ENCODE measurements at regions not wholly inside any gene's neighbourhood (a gene's known extent, or its start where the extent isn't known, plus 50 kb on each side); places are given as distances from the start of the nearest gene placed in this dataset.

- H3K27ac Mint-ChIP-seq = no peak overlapping the region
- no peak for DNase-seq (ENCODE audit: extremely low spot score, unreplicated experiment)
- no peak overlapping the region for H3K4me3 Mint-ChIP-seq
- H3K27me3 Mint-ChIP-seq = no peaks in the 10 kb centered on the region
- H3K4me1 Mint-ChIP-seq (ENCODE audit: unreplicated experiment) = no peaks in the 10 kb centered on the region
- TF ChIP-seq CTCF (conservative IDR thresholded peaks at IDR 0.05) = no peak
- H3K9me3 Mint-ChIP-seq = peaks cover 16% of the 10 kb centered on the region
- peaks cover 9% of the 10 kb centered on the region for H3K36me3 Mint-ChIP-seq
These were observed 136.4 kb upstream of the ITGB1 start for GRCh38 chr10:33094263-33095051.

GRCh38 chr10:33093362-33093761 lies 135.3 kb upstream of the ITGB1 start:
- Mint-ChIP-seq H3K4me3 (no peak overlapping the region), H3K4me1 (ENCODE audit: unreplicated experiment) (no peaks in the 10 kb centered on the region), H3K36me3 (peaks cover 9% of the 10 kb centered on the region), H3K27me3 (no peaks in the 10 kb centered on the region), H3K27ac (no peak overlapping the region), H3K9me3 (peaks cover 16% of the 10 kb centered on the region)
- no peak for TF ChIP-seq CTCF (conservative IDR thresholded peaks at IDR 0.05)
- no peak for DNase-seq (ENCODE audit: extremely low spot score, unreplicated experiment)

DNA sequence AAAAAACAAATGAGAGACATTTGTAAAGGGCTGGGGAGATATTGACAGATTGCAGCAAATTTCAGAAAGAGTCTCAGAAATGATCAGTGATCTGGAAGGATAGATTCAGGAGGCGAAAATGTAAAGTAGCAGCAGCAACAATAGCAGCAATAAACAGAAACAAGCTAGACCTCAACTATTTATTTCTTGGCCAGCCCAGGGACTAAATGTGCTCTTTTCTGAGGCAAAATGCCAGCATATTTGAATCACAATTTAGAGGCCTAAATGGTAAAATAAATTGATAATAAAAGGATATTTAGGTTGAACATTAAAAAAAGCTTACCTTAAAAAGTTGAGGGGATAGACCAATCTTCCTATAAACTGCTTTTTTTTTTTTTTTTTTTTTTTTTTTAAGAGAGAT lies 134.6 kb upstream of the ITGB1 start:
- Mint-ChIP-seq H3K4me1 (ENCODE audit: unreplicated experiment) (no peaks in the 10 kb centered on the region), H3K27ac (no peak overlapping the region), H3K4me3 (no peak overlapping the region), H3K36me3 (peaks cover 9% of the 10 kb centered on the region), H3K9me3 (peaks cover 16% of the 10 kb centered on the region), H3K27me3 (no peaks in the 10 kb centered on the region)
- TF ChIP-seq CTCF (conservative IDR thresholded peaks at IDR 0.05) = no peak
- DNase-seq (ENCODE audit: extremely low spot score, unreplicated experiment) = no peak

GRCh38 chr10:33091201-33091600 lies 133.2 kb upstream of the ITGB1 start:
- no peak for DNase-seq (ENCODE audit: extremely low spot score, unreplicated experiment)
- no peaks in the 10 kb centered on the region for H3K27me3 Mint-ChIP-seq
- no peaks in the 10 kb centered on the region for H3K4me1 Mint-ChIP-seq (ENCODE audit: unreplicated experiment)
- peaks cover 5% of the 10 kb centered on the region for H3K36me3 Mint-ChIP-seq
- no peak overlapping the region for H3K4me3 Mint-ChIP-seq
- no peak for TF ChIP-seq CTCF (conservative IDR thresholded peaks at IDR 0.05)
- no peak overlapping the region for H3K27ac Mint-ChIP-seq
- peaks cover 10% of the 10 kb centered on the region for H3K9me3 Mint-ChIP-seq

DNA sequence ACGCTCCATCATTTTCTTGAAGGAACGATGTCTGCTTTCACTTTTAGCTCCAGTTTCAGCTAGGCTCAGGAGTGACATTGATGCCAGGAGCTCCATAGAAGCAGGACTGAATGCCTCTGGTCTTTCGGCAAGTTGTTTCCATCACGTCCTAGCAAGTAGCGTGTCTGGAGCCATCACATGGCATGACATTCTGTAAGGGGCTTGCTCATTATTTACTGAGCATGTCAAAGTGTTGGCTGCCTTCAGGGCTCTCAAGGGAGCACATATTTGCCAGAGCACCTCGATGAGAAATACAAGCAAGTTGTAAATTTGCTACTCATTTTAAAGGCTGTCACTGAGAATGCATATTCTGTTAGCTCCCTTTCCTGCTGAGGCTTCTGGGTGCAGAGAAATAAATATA lies 131.0 kb upstream of the ITGB1 start:
- Mint-ChIP-seq H3K4me3 (no peak overlapping the region), H3K36me3 (no peaks in the 10 kb centered on the region), H3K9me3 (peaks cover 4% of the 10 kb centered on the region), H3K27me3 (no peaks in the 10 kb centered on the region), H3K27ac (no peak overlapping the region), H3K4me1 (ENCODE audit: unreplicated experiment) (no peaks in the 10 kb centered on the region)
- no peak for TF ChIP-seq CTCF (conservative IDR thresholded peaks at IDR 0.05)
- no peak for DNase-seq (ENCODE audit: extremely low spot score, unreplicated experiment)
